HG03159 (cell line): ENCODE measurements at regions not wholly inside any gene's neighbourhood (a gene's known extent, or its start where the extent isn't known, plus 50 kb on each side); places are given as distances from the start of the nearest gene placed in this dataset.

Source experiments
- ATAC-seq: cut with Tn5 transposase; IDR thresholded peaks from one replicate; pipeline ENCODE4 v1.9.1; 2021; ENCODE audit warnings: mild to moderate bottlenecking, moderate library complexity; ENCODE audit not compliant: unreplicated experiment

GRCh38 chr9:88784960-88785359 is 206.3 kb upstream of the S1PR3 start:
- no peak for ATAC-seq

DNA sequence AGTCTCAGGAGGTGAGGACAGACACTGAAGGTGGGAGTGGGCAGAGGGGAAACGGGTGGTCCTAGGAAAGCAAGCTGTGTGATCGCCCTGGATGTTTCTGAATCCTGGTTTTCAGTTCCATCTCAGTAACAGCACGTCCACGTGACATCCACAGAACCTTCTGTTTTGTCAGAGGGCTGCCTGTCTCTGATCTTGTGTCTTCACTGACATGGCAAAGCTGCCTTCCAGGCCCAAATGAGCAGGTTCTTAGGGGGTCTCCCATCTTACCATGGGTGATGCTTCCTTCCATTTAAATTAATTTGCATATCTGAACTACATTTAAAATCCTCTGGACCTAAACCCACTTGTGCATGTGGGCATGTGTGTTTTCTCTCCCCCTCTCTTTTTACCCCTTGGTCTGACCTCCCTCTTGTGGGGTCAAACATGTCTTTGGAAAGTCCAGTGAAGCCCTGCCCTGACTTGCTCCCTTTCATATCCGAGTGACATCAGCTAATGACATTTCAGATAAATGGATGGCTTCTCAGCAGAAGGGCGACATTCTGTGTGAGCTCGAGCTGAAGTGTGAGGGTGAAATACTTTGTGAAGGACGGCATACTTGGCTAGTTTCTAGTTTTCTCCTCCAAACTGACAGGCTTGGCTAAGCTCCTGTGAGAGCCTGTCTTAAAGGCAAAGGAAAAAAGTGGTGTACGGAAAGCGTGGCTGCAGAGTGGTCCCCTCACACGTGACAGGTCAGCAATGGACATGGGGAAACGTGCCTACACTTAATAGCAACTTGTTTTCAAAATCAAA is 204.8 kb upstream of the S1PR3 start:
- no peak for ATAC-seq

DNA sequence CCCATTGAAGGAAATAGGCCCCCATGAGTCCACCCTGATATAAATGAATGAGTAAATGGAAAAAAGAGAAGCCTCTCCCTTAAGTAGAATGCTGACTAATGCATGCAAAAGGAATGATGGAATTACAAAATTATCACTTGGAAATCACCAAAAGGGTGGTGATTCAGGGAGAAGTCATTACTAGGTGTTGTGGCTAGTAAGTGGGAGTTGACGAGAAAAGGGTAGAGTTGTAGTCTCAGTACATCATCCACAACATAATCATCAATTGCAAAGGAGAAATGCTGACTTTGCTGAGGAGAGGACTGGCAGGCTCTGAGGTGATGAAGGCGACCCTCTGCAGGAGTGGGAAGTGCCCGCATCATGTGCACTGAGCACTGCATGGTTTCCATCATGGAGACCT is 201.5 kb upstream of the S1PR3 start:
- ATAC-seq: no peak

- no peak for ATAC-seq
Observed at GRCh38 chr9:88791105-88791805, 200.0 kb upstream of the S1PR3 start.

DNA sequence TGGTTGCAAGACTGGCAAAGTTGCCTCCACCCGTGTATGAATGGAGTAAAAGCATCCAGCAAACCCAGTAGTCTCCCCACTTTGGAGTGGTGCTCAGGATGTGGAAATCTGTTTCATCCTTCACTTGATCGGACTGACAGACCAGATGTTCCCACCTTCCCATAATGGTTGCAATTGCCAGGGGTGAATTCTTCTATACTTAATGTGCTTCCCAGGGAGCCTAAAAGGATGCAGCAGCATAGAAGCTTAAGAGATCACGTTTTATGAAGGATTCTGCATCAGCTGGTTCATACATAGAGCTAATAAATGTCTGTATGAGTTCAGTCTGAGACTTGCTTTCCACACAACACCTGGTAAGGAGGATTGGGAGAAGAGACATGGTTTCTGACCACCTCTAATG is 198.8 kb upstream of the S1PR3 start:
- ATAC-seq: no peak

DNA sequence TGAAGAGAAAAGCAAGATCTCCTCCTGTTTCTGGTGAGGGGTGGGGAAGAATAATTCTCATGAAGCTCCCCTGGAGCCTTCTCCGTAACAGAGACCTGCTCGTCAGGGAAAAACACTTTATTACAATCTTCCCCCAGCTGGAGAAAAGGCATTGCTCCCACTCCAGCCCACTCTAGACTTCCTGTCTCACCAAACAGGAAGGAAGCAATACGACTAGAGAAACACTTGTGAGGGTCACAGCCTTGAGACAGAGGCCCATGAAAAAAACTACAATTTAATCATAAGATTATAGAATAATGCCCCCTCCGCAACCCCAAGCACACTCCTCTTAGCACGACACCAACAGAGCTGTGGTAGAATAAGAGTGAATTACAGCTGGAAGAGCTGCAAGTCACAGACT is 197.2 kb upstream of the S1PR3 start:
- ATAC-seq: no peak

- no peak for ATAC-seq
Observed at GRCh38 chr9:88796947-88797346, 194.3 kb upstream of the S1PR3 start.

DNA sequence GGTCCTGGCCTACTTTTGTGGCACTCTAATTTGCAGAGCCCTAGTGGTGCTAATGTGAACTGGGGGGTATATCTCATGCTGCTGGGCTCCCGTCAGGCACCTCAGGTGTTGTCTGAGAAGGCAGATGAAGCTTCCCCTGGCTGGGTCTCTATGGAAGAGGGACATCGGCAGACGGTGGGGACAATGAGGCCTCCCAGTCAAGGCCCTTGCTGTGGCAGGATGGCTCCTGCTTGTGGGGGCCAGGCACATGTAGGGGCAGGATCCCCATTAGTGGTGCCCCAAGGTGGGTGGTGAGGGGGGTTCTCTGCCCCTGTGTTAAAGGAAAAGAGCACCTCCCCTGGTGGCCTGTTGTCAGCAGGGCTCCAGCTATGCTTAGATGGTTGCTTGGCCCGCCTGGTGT is 192.8 kb upstream of the S1PR3 start:
- no peak for ATAC-seq

DNA sequence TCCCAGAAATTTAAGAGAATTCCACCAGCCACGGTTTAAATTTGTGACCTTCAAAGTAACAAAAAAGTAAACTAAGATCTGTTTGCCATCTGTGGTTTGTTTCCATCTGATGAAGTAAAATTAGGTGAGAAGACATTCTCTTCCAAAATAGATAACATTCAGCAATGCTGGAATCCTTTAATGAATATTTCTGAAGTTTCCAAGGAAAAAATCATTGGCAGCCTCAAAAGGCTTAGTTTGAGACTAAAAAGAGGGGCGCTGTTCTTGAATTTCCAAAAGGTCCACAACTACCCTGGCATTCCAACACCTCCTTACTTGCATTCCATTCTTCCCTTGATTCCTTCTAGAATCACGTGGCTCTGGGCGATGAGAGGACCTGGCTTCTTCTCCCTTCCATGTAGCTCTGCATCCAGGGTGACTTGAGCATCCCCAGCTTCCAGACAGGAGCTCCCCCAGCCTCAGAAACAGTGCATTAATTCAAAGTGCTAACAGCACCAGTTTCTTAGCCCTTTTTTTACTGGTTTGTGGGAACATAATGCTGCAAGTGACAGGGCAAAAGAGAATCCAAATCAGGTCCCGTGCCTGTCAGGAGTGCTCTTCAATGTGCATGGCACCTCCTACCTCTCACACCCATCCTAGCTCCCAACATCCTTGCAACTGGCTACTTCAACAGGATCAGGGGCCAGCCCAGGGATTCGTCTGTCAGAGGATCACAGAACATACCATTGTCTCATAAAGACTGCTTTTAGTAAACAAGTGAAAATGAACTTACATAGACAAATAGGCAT is 191.5 kb upstream of the S1PR3 start:
- no peak for ATAC-seq

DNA sequence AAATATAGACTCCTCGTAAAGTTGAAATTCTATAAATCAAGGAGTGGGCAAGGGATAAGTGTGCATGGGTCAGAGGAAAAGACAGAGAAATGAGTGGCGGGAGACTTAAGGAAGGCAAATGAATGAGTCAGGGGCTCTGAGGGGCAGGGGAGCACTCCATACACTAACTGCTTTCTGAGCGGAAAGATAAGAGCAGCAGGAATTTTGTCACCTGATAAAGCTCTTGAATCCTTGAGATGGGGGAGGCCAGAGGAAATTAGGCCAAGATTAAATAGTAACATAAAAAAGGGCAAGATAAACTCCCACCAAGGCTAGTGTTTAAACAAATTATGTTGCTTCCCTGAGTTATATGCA is 191.0 kb upstream of the S1PR3 start:
- no peak for ATAC-seq

DNA sequence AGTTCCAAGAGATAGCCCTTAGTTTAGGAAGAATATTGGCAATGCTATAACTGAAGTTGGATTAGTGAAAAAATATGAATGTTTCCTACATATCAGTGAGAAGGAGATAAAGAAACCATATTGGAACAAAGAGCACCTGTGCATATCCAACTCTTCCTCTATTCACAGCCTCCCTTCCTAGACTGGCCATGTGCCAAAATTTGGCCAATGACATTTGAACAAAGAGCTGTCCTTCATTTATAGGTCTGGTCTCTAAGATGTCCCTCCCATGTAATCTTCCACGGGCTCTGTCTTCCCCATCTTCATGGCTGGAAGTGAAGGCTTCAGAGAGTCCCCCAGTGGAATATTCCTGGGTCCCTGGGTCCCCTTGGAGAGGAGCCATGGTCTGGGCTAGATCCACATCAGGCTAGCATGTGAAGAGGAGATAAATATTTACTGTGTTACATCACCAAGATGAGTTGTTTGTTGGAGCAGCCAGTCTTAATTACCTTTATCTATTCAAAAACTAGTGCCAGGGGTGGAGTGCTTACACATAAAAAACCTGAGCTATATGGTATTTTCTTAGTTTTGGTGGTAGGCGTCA is 190.0 kb upstream of the S1PR3 start:
- no peak for ATAC-seq

DNA sequence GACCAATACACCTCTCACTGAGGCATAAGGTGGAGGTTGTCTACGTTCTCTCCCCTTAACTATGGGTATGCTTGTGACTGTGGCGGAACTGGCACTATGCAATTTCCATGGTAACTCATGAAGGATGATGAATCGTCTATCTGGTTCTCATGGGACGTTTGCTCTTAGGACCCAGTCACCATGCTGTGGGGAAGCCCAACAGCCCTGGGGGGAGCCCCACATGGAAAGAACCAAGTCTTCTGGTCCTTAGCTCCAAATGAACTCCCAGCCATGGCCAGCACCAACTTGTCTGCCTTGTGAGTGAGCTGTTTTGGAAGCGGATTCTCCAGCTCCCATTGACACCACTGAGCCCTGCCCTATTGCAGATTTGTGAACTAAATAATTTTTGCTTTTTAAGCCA is 188.7 kb upstream of the S1PR3 start:
- ATAC-seq: no peak

GRCh38 chr9:88803546-88804253 is 187.6 kb upstream of the S1PR3 start:
- ATAC-seq: no peak

DNA sequence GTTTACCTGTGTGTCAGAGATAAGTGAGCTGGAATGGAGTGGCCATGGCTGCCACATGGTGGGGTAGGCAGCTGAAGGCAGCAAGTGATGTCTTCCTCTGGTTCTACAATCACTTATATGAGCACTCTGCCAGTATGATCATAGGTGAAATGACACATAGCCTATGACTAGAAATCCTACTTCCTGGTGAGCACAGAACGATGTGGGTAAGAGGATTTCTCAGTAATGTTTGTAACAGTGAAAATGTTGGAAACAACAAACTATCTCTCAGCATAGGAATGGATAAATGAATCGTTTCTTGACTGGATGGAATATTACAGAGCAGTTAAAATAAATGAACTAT is 187.0 kb upstream of the S1PR3 start:
- no peak for ATAC-seq

DNA sequence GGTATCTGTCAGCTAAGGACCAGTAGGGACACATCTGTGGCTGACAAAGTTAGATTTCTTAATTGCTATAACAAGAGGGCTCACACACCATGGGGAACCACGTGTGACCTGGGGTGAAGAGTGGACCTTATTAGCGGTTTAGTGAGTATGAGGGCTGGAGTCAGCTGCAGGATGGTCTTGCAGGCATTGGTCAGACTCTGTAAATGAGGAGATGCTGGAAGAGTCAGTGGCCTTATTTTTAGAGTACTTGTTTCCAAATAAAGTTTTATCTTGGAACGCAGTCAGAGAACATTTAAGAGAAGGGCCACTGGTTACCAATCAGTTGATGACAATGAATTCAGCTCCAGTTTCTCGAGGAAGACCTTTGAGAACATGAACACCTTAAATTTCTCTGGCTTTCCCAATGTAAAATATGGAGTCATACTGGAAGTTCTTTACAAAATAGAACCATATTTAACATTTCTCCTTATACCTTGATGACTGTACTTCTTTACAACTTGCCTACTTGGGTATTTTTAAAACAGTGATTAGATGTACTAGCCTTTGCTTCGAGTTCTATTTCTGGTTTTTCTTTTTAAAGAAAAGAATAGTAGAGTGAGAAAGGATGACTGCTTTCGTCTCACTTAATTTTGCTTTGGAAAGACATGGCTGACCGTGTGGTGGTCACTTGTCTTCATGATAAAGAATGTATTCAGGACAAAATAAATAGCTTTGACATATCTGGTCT is 185.9 kb upstream of the S1PR3 start:
- no peak for ATAC-seq

GRCh38 chr9:88807426-88807825 is 183.8 kb upstream of the S1PR3 start:
- ATAC-seq: no peak

- no peak for ATAC-seq
Observed at GRCh38 chr9:88808019-88808656, 183.1 kb upstream of the S1PR3 start.

DNA sequence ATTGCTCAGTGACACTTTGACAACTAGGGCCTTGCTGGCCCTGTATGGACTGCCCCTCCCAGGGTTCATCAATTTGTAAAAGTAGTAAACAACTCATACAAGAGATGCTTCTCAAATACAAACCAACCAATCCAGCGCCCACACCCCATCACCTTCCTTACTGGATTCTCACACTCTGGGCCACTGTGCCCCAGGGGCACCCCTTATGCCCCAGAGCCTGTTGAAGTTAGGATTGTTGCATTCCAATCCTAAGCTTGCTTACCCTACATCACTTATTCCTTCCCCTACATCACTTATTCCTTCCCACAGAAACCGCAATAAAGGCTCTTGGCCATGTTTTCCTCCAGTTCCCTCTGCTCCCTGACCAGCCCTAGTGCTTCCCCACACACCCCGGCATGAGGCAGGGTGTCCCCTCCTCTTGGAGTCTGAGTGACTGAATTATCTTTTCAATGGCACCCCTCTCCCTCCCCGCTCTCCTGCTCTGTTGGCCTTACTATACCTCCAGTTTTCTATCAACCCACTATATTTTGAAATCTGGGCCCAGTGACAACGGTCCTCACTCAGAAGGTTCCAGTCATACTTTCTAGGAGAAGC is 182.4 kb upstream of the S1PR3 start:
- ATAC-seq: no peak

DNA sequence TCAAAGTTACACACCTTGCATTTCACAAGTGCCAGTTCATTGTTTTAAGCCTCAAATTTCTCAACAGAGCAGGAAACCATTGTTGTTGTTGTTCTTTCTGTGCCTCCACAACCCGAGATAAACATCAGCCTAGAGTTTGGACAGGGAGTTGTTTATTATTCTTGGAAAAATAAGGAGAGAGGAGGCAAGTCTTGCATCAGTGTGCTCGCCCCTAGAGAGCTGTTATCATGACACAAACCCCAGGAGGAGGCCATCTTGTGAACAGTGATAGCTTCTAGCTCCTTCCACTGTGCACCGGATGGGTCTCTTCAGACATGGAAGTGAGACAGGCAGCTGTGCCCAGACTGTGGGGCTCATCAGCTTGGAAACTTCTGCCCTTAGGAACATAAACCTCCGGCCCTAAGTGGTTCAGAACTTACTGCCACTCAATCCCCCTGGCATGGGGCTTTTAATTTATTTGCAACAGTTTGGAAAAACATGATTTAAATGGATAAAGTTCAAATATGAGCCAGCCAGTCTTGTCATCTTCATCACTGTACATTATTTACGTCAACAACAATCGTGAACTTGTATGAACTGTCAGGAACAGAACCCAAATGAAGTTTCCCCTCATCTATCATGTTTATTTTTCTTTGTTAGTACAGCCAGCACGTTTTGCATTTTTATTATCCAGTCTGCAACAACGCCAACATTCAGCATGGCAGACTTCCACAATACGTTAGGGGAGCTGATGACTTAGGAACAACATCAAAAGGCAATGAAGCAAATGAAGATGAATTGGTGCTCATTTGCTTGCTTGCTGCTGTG is 181.7 kb upstream of the S1PR3 start:
- ATAC-seq: no peak
